ENCODE measurements at regions not wholly inside any gene's neighbourhood (a gene's known extent, or its start where the extent isn't known, plus 50 kb on each side); places are given as distances from the start of the nearest gene placed in this dataset.

DNA sequence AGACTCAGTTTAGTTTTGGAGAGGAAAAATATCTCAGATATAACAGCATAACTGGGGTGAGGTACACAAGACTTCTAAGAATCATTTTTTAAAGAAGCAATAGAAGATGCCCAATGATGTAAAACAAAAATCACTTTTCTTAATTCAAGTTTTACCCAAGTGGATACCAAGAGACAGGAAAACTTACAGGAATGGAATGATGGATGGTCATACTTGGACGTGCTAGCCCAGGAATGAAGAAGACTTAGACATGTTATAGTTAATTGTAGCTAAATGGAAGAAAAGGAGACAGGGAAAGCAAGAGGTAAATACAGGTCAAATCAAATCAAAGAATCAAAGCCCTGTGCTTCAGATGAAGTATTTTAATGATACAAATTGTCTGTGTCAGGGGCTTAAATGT, 312.7 kb upstream of the KCNJ16 start:
- H3K27ac ChIP-seq, result peak overlapping the region in 3 of 4 donors; percentile 9 to 58 (median 18)
- H3K36me3 ChIP-seq, result no peaks in the 10 kb centered on the region
- no peaks in the 10 kb centered on the region for H3K9me3 ChIP-seq
- H3K27me3 ChIP-seq, result no peaks in the 10 kb centered on the region
- WGBS, 2 donors (ENCODE audit: low coverage in 1 of 2), result 0 to 22% methylated on average over 1 of the region's 1 CpG
- H3K4me3 ChIP-seq, result no peak overlapping the region
- H3K4me1 ChIP-seq, result peaks cover 0 to 23% (median 5%) of the 10 kb centered on the region in 3 donors
- TF ChIP-seq, protein P1, sequence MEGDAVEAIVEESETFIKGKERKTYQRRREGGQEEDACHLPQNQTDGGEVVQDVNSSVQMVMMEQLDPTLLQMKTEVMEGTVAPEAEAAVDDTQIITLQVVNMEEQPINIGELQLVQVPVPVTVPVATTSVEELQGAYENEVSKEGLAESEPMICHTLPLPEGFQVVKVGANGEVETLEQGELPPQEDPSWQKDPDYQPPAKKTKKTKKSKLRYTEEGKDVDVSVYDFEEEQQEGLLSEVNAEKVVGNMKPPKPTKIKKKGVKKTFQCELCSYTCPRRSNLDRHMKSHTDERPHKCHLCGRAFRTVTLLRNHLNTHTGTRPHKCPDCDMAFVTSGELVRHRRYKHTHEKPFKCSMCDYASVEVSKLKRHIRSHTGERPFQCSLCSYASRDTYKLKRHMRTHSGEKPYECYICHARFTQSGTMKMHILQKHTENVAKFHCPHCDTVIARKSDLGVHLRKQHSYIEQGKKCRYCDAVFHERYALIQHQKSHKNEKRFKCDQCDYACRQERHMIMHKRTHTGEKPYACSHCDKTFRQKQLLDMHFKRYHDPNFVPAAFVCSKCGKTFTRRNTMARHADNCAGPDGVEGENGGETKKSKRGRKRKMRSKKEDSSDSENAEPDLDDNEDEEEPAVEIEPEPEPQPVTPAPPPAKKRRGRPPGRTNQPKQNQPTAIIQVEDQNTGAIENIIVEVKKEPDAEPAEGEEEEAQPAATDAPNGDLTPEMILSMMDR (IDR thresholded peaks at IDR 0.05), result no peak
- TF ChIP-seq POLR2AphosphoS5 (IDR thresholded peaks at IDR 0.05) (no peak), POLR2A (IDR thresholded peaks at IDR 0.05) (no peak), EP300 (IDR thresholded peaks at IDR 0.05) (no peak)
- no peak for ATAC-seq

DNA sequence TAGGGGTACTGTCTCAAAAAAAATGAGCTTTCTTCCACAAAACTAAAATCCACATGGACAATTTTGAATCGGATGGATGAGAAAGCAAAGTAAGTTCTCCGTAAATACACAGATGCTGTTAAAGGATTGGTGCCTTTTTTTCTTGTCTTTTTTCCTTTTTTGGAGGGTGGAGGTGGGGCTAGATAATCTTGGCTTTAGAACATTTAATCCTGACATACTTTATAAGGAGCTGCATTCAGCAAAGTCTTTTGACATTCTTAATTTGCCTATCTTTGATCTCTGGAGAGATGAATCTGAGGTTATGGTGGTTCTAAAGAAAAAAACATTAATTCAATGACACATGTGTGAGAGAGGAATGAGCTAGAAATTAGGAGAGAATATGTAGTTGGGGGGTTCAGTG, 312.3 kb upstream of the KCNJ16 start:
- no peaks in the 10 kb centered on the region for H3K36me3 ChIP-seq
- WGBS, 2 donors (ENCODE audit: low coverage in 1 of 2), result 90 to 92% methylated on average over 2 of the region's 2 CpGs

DNA sequence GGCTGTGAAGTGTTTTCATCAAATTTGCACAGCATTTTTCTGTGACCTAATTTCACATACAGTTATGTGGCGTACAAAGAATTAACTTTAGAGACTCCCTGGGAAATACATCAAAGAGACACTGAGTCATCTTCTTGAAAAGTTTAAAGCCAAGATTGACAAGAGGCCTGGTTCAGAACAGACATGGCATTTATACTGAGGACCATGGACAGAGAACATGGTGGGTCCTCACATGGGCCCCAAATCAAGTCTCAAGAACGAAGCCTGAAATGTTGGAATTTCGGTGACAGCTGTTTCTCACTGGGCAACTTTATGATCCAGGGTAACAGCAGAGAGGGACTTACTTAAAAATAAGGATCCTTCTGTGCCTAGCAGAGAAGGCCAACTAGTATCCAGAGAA, 311.5 kb upstream of the KCNJ16 start:
- ATAC-seq, result no peak
- H3K4me3 ChIP-seq, result no peak overlapping the region
- no peaks in the 10 kb centered on the region for H3K27me3 ChIP-seq
- no peaks in the 10 kb centered on the region for H3K9me3 ChIP-seq
- peak overlapping the region in 1 of 4 donors; percentile 5 for H3K27ac ChIP-seq
- WGBS, 2 donors (ENCODE audit: low coverage in 1 of 2), result 60 to 75% methylated on average over 3 of the region's 3 CpGs
- peaks cover 0 to 23% (median 5%) of the 10 kb centered on the region in 3 donors for H3K4me1 ChIP-seq
- no peaks in the 10 kb centered on the region for H3K36me3 ChIP-seq
- TF ChIP-seq POLR2AphosphoS5 (IDR thresholded peaks at IDR 0.05) (no peak), EP300 (IDR thresholded peaks at IDR 0.05) (no peak), POLR2A (IDR thresholded peaks at IDR 0.05) (no peak)
- TF ChIP-seq, protein P1 (IDR thresholded peaks at IDR 0.05), result no peak

More for the DNA sequence above, 312.3 kb upstream of the KCNJ16 start:
- Histone ChIP-seq H3K4me3 (no peak overlapping the region), H3K27ac (peak overlapping the region in 3 of 4 donors; percentile 9 to 58 (median 18)), H3K9me3 (no peaks in the 10 kb centered on the region), H3K4me1 (peaks cover 0 to 23% (median 5%) of the 10 kb centered on the region in 3 donors), H3K27me3 (no peaks in the 10 kb centered on the region)
- ATAC-seq, result no peak
- no peak for TF ChIP-seq EP300 (IDR thresholded peaks at IDR 0.05)
- TF ChIP-seq POLR2A (IDR thresholded peaks at IDR 0.05), result no peak
- no peak for TF ChIP-seq POLR2AphosphoS5 (IDR thresholded peaks at IDR 0.05)
- TF ChIP-seq, protein P1 (IDR thresholded peaks at IDR 0.05), result no peak

DNA sequence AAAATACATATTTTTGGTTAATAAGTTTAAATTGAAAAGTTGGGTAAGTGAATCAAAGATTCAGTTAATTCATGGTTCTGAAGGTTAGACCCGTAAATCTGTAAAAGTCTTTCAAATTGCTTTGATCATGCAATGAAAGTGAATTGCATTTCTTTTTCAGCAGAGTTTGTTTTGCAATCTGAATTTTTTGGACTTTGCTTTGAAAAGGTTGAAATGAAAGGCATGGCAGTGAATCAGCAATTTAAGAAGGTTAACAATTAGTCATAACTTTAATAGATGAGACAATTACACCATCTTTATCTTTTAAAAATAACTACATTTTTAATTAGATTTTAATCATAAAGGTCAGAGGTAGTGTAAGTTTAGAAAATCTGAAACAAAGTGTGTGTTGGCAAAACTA, 310.9 kb upstream of the KCNJ16 start:
- Histone ChIP-seq H3K9me3 (no peaks in the 10 kb centered on the region), H3K27ac (no peak overlapping the region), H3K36me3 (no peaks in the 10 kb centered on the region), H3K4me1 (peaks cover 0 to 23% (median 5%) of the 10 kb centered on the region in 3 donors), H3K27me3 (no peaks in the 10 kb centered on the region), H3K4me3 (no peak overlapping the region)
- TF ChIP-seq POLR2A (IDR thresholded peaks at IDR 0.05), result no peak
- TF ChIP-seq EP300 (IDR thresholded peaks at IDR 0.05), result no peak
- TF ChIP-seq POLR2AphosphoS5 (IDR thresholded peaks at IDR 0.05), result peak; percentile 58
- TF ChIP-seq, protein P1 (IDR thresholded peaks at IDR 0.05), result no peak
- no peak for ATAC-seq
- WGBS, 2 donors (ENCODE audit: low coverage in 1 of 2), result 64 to 70% methylated on average over 1 of the region's 1 CpG

DNA sequence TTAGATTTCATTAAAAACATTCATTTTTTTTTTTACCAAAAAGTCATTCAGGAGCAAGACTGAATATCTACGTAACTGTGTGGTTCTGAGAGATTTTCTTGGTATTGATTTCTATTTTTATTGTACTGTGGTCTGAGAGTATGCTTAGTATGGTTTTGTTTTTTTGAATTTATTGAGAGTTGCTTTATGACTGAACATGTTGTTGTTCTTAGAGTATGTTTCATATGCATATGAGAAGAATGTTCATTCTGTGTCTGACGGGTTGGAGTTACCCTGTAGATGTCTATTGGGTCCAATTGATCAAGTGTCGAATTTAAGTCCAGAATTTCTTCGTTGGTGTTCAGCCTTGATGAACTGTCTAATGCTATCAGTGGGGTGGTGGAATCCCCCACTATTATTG, 306.0 kb upstream of the KCNJ16 start:
- 89 to 96% methylated on average over 4 of the region's 4 CpGs for WGBS, 2 donors (ENCODE audit: low coverage in 1 of 2)
- H3K36me3 ChIP-seq, result no peaks in the 10 kb centered on the region

More for the DNA sequence above, 306.0 kb upstream of the KCNJ16 start:
- Histone ChIP-seq H3K27ac (no peak overlapping the region), H3K4me3 (no peak overlapping the region), H3K4me1 (peaks cover 0 to 9% (median 0%) of the 10 kb centered on the region in 3 donors), H3K27me3 (no peaks in the 10 kb centered on the region), H3K9me3 (no peaks in the 10 kb centered on the region)
- TF ChIP-seq POLR2AphosphoS5 (IDR thresholded peaks at IDR 0.05) (no peak), EP300 (IDR thresholded peaks at IDR 0.05) (no peak), POLR2A (IDR thresholded peaks at IDR 0.05) (no peak)
- TF ChIP-seq, protein P1 (IDR thresholded peaks at IDR 0.05), result no peak
- ATAC-seq, result no peak

All from gastroesophageal sphincter (tissue), 4 donors.